ENCODE measurements at regions not wholly inside any gene's neighbourhood (a gene's known extent, or its start where the extent isn't known, plus 50 kb on each side); places are given as distances from the start of the nearest gene placed in this dataset.
"Not testable (repeated sequence)": the region's sequence is repeated elsewhere in the genome, so short reads cannot be mapped to it uniquely, and the experiment has no call there.

GRCh38 chr11:3454844-3455243 is 75.9 kb upstream of the ZNF195 start:
- H3K27me3 Mint-ChIP-seq; H3K36me3 ChIP-seq (ENCODE audit: insufficient read depth, low read length); H3K27me3 ChIP-seq (ENCODE audit: insufficient read depth, low read length); CTCF ChIA-PET (ENCODE audit: partially characterized antibody); H3K36me3 Mint-ChIP-seq; H3K27ac ChIP-seq (ENCODE audit: low read depth, low read length); H3K4me3 ChIP-seq (ENCODE audit: low read length in 2 of 2); H3K9me3 ChIP-seq (ENCODE audit: control insufficient read depth in 1 of 2, low read length in 2 of 2); POLR2A ChIA-PET (ENCODE audit: partially characterized antibody); H3K9me3 Mint-ChIP-seq; H3K4me1 ChIP-seq (ENCODE audit: insufficient read depth, low read length): not testable (repeated sequence)
- H3K4me1 Mint-ChIP-seq = peaks cover 10 to 13% (median 12%) of the 10 kb centered on the region in 4 donors
- intact Hi-C loops (cut with micrococcal nuclease) = loop anchor here (1.0 to 2.0 kb wide), 2 partner anchors 32 to 126 kb away; no protein-coding TSS in a partner anchor
- H3K4me3 Mint-ChIP-seq = peak overlapping the region; percentile 30 to 80 (median 65)
- H3K27ac Mint-ChIP-seq = peak overlapping the region in 2 of 7 donors; percentile 18 to 37
- peak; percentile 47 to 64 (median 58) for DNase-seq

GRCh38 chr11:3453596-3454256 is 74.8 kb upstream of the ZNF195 start:
- DNase-seq; H3K36me3 ChIP-seq (ENCODE audit: insufficient read depth, low read length); POLR2A ChIA-PET (ENCODE audit: partially characterized antibody); H3K27me3 ChIP-seq (ENCODE audit: insufficient read depth, low read length); CTCF ChIA-PET (ENCODE audit: partially characterized antibody); H3K9me3 Mint-ChIP-seq; H3K9me3 ChIP-seq (ENCODE audit: control insufficient read depth in 1 of 2, low read length in 2 of 2); H3K27ac ChIP-seq (ENCODE audit: low read depth, low read length); H3K4me3 Mint-ChIP-seq; H3K4me3 ChIP-seq (ENCODE audit: low read length in 2 of 2); H3K27me3 Mint-ChIP-seq; H3K4me1 ChIP-seq (ENCODE audit: insufficient read depth, low read length); H3K36me3 Mint-ChIP-seq: not testable (repeated sequence)
- intact Hi-C loops (cut with micrococcal nuclease) = loop anchor here (1.0 to 2.0 kb wide), 2 partner anchors 31 to 128 kb away; no protein-coding TSS in a partner anchor
- H3K27ac Mint-ChIP-seq = peak overlapping the region in 1 of 7 donors; percentile 73
- peaks cover 10 to 13% (median 12%) of the 10 kb centered on the region in 4 donors for H3K4me1 Mint-ChIP-seq

DNA sequence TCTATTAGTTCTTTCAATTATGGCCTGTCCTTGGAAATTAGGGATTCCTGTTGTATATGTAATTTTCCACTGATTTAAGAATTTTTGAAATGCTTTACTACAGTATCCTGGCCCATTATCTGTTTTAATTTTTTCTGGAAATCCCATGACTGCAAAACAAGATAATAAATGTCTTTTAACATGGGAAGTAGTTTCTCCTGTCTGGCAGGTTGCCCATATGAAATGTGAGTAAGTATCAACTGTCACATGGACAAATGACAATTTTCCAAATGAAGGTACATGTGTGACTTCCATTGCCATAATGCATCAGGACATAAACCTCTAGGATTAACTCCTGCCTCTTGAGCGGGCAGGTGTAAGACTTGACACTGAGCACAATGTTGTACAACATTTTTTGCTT is 71.9 kb upstream of the ZNF195 start:
- H3K36me3 ChIP-seq (ENCODE audit: insufficient read depth, low read length); CTCF ChIA-PET (ENCODE audit: partially characterized antibody); H3K9me3 ChIP-seq (ENCODE audit: control insufficient read depth in 1 of 2, low read length in 2 of 2); H3K27me3 ChIP-seq (ENCODE audit: insufficient read depth, low read length); H3K9me3 Mint-ChIP-seq; H3K4me3 Mint-ChIP-seq; H3K27ac Mint-ChIP-seq; H3K4me1 ChIP-seq (ENCODE audit: insufficient read depth, low read length); intact Hi-C loops (cut with micrococcal nuclease); DNase-seq; H3K36me3 Mint-ChIP-seq; H3K27ac ChIP-seq (ENCODE audit: low read depth, low read length); H3K4me3 ChIP-seq (ENCODE audit: low read length in 2 of 2); H3K27me3 Mint-ChIP-seq; POLR2A ChIA-PET (ENCODE audit: partially characterized antibody): not testable (repeated sequence)
- peaks cover 9 to 12% (median 11%) of the 10 kb centered on the region in 4 donors for H3K4me1 Mint-ChIP-seq

- H3K4me3 Mint-ChIP-seq; H3K27ac ChIP-seq (ENCODE audit: low read depth, low read length); DNase-seq; H3K9me3 Mint-ChIP-seq; intact Hi-C loops (cut with micrococcal nuclease); CTCF ChIA-PET (ENCODE audit: partially characterized antibody); H3K4me1 ChIP-seq (ENCODE audit: insufficient read depth, low read length); H3K27me3 ChIP-seq (ENCODE audit: insufficient read depth, low read length); H3K36me3 Mint-ChIP-seq; H3K36me3 ChIP-seq (ENCODE audit: insufficient read depth, low read length); H3K27ac Mint-ChIP-seq; H3K4me1 Mint-ChIP-seq; POLR2A ChIA-PET (ENCODE audit: partially characterized antibody); H3K4me3 ChIP-seq (ENCODE audit: low read length in 2 of 2); H3K9me3 ChIP-seq (ENCODE audit: control insufficient read depth in 1 of 2, low read length in 2 of 2): not testable (repeated sequence)
- H3K27me3 Mint-ChIP-seq = peaks cover 15 to 17% of the 10 kb centered on the region in 2 donors
Measured at GRCh38 chr11:3445535-3445934, 66.6 kb upstream of the ZNF195 start.

DNA sequence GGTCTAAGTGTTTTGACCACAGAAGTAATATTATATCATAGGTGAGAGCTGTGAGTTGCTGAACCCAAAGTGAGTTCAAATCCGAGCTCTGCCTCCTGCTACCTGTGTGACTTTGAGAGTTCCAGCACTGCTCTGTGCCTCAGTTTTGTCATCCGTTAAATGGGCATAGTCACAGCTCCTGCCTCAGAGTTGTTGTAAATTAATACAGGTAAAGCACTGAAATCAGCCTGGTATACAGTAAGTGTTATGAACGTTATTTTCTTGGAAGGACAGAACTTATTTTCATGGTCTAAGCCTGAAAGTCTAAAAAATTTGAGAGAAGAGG is 65.4 kb upstream of the ZNF195 start:
- intact Hi-C loops (cut with micrococcal nuclease); H3K36me3 Mint-ChIP-seq; H3K36me3 ChIP-seq (ENCODE audit: insufficient read depth, low read length); DNase-seq; H3K4me1 Mint-ChIP-seq; POLR2A ChIA-PET (ENCODE audit: partially characterized antibody); H3K27ac Mint-ChIP-seq; H3K4me3 ChIP-seq (ENCODE audit: low read length in 2 of 2); H3K9me3 Mint-ChIP-seq; H3K4me3 Mint-ChIP-seq; H3K4me1 ChIP-seq (ENCODE audit: insufficient read depth, low read length); H3K27ac ChIP-seq (ENCODE audit: low read depth, low read length); H3K9me3 ChIP-seq (ENCODE audit: control insufficient read depth in 1 of 2, low read length in 2 of 2); CTCF ChIA-PET (ENCODE audit: partially characterized antibody); H3K27me3 ChIP-seq (ENCODE audit: insufficient read depth, low read length): not testable (repeated sequence)
- peaks cover 17 to 22% of the 10 kb centered on the region in 2 donors for H3K27me3 Mint-ChIP-seq

GRCh38 chr11:3443700-3444419 is 64.9 kb upstream of the ZNF195 start:
- H3K36me3 Mint-ChIP-seq; DNase-seq; intact Hi-C loops (cut with micrococcal nuclease); H3K9me3 ChIP-seq (ENCODE audit: control insufficient read depth in 1 of 2, low read length in 2 of 2); H3K4me1 ChIP-seq (ENCODE audit: insufficient read depth, low read length); H3K9me3 Mint-ChIP-seq; H3K4me1 Mint-ChIP-seq; H3K4me3 ChIP-seq (ENCODE audit: low read length in 2 of 2); H3K4me3 Mint-ChIP-seq; H3K27ac ChIP-seq (ENCODE audit: low read depth, low read length); CTCF ChIA-PET (ENCODE audit: partially characterized antibody); H3K36me3 ChIP-seq (ENCODE audit: insufficient read depth, low read length); POLR2A ChIA-PET (ENCODE audit: partially characterized antibody); H3K27me3 ChIP-seq (ENCODE audit: insufficient read depth, low read length): not testable (repeated sequence)
- peaks cover 20 to 25% of the 10 kb centered on the region in 2 donors for H3K27me3 Mint-ChIP-seq
- H3K27ac Mint-ChIP-seq = peak overlapping the region in 1 of 7 donors; percentile 57

- POLR2A ChIA-PET (ENCODE audit: partially characterized antibody); H3K27ac ChIP-seq (ENCODE audit: low read depth, low read length); CTCF ChIA-PET (ENCODE audit: partially characterized antibody); H3K27ac Mint-ChIP-seq; H3K4me3 Mint-ChIP-seq; H3K4me3 ChIP-seq (ENCODE audit: low read length in 2 of 2); H3K36me3 ChIP-seq (ENCODE audit: insufficient read depth, low read length); H3K9me3 ChIP-seq (ENCODE audit: control insufficient read depth in 1 of 2, low read length in 2 of 2); DNase-seq; H3K4me1 Mint-ChIP-seq; H3K4me1 ChIP-seq (ENCODE audit: insufficient read depth, low read length); H3K36me3 Mint-ChIP-seq; H3K27me3 ChIP-seq (ENCODE audit: insufficient read depth, low read length); H3K9me3 Mint-ChIP-seq; intact Hi-C loops (cut with micrococcal nuclease): not testable (repeated sequence)
- H3K27me3 Mint-ChIP-seq = peaks cover 10 to 13% of the 10 kb centered on the region in 2 donors
Measured at GRCh38 chr11:3437441-3437840, 58.5 kb upstream of the ZNF195 start.
